Endothelial cell of umbilical vein (primary cell): ENCODE measurements at regions not wholly inside any gene's neighbourhood (a gene's known extent, or its start where the extent isn't known, plus 50 kb on each side); places are given as distances from the start of the nearest gene placed in this dataset.

Source experiments
- BruUV-seq: library from RNA; stranded (reverse); fragments of 400-500 nt; replicated peaks from 2 replicates; lab custom pipeline; 2021; lab: Mats Ljungman, UMichigan
- CTCF ChIA-PET: fragments of 300-600, 350-600 bp; sonication (Branson Sonifier 250); formaldehyde crosslinking; loops from one replicate; lab custom pipeline; 2021; ENCODE audit warnings: antibody characterized with exemption, inconsistent platforms; lab: Charles Lee
- POLR2A ChIA-PET: fragments of 300-600, 350-600 bp; sonication (Branson Sonifier 250); formaldehyde crosslinking; loops from one replicate; lab custom pipeline; 2021; ENCODE audit warnings: antibody characterized with exemption, inconsistent platforms; lab: Charles Lee
- DNase-seq: peaks from one replicate; pipeline ENCODE4 v3.0.0-alpha.2; 2011; ENCODE audit warnings: low read depth, low spot score
- FAIRE-seq: peaks from 2 replicates; lab custom pipeline; 2011; peaks lifted over from hg19 to GRCh38; lab: Jason Lieb, UNC
- H2AFZ ChIP-seq: 2 replicates; pipeline ENCODE4 v1.6.0; 2012; ENCODE audit warnings: low read depth, low read length, control low read depth, inconsistent platforms
- H3K27ac ChIP-seq: 2 replicates; pipeline ENCODE4 v1.5.1; 2011; ENCODE audit warnings: low read depth, mild to moderate bottlenecking, control low read depth, low read length, moderate library complexity; ENCODE audit not compliant: insufficient read depth
- H3K27me3 ChIP-seq, 2 experiments: 2 replicates each; pipeline versions ENCODE4 v1.6.0 to v1.6.1; 2011; ENCODE audit warnings: low read length in 2 of 2, mixed read lengths in 1 of 2; ENCODE audit not compliant: control insufficient read depth in 2 of 2, insufficient read depth in 2 of 2
- H3K36me3 ChIP-seq, 2 experiments: 2 replicates in 1 of 2; 3 replicates in 1 of 2; pipeline ENCODE4 v1.5.1; 2011; ENCODE audit warnings: low read length in 2 of 2, mild to moderate bottlenecking in 1 of 2, moderate library complexity in 1 of 2; ENCODE audit not compliant: control insufficient read depth in 2 of 2, insufficient read depth in 2 of 2; ENCODE audit errors: extremely low read depth in 1 of 2
- H3K4me1 ChIP-seq: 3 replicates; pipeline ENCODE4 v1.5.1; 2011; ENCODE audit warnings: mild to moderate bottlenecking, low read length; ENCODE audit not compliant: control insufficient read depth, insufficient read depth; ENCODE audit errors: extremely low read depth
- H3K4me2 ChIP-seq: 2 replicates; pipeline ENCODE4 v1.6.1; 2011; ENCODE audit warnings: low read length, control low read depth, mixed read lengths; ENCODE audit not compliant: insufficient read depth
- H3K4me3 ChIP-seq, 3 experiments: fragments of 200-600 bp in 1 of 3; sonication (generic), shearing (Covaris generic) in 1 of 3; replicated peaks in 1 of 3; 2 replicates each; pipeline ENCODE4 v1.5.1; 2011 to 2016; ENCODE audit warnings: control low read depth in 3 of 3, low read length in 3 of 3, mild to moderate bottlenecking in 2 of 3, inconsistent platforms in 1 of 3, low read depth in 1 of 3, moderate library complexity in 1 of 3; ENCODE audit not compliant: insufficient read depth in 1 of 3
- H3K79me2 ChIP-seq: 2 replicates; pipeline ENCODE4 v1.6.0; 2012; ENCODE audit warnings: low read length, inconsistent platforms; ENCODE audit not compliant: control insufficient read depth, insufficient read depth
- H3K9ac ChIP-seq: replicated peaks from 2 replicates; pipeline ENCODE3; 2011; ENCODE audit warnings: low read length, control low read depth; ENCODE audit not compliant: insufficient read depth; ENCODE audit errors: extremely low read depth
- H3K9me1 ChIP-seq: replicated peaks from 3 replicates; pipeline ENCODE4 v1.6.0; 2011; ENCODE audit warnings: mild to moderate bottlenecking, low read length; ENCODE audit not compliant: control insufficient read depth, insufficient read depth; ENCODE audit errors: extremely low read depth
- H3K9me3 ChIP-seq: replicated peaks from 2 replicates; pipeline ENCODE4 v1.5.1; 2012; ENCODE audit warnings: low read length, inconsistent platforms; ENCODE audit not compliant: control insufficient read depth, insufficient read depth
- H4K20me1 ChIP-seq: replicated peaks from 2 replicates; pipeline ENCODE3; 2011; ENCODE audit warnings: mild to moderate bottlenecking, low read length; ENCODE audit not compliant: control insufficient read depth, insufficient read depth; ENCODE audit errors: extremely low read depth
- EZH2 ChIP-seq: IDR thresholded peaks from 2 replicates; pipeline ENCODE4 v1.6.1; 2012; ENCODE audit warnings: borderline replicate concordance, low read depth, mild to moderate bottlenecking, moderate library complexity, low read length, inconsistent platforms; ENCODE audit not compliant: severe bottlenecking
- FOS ChIP-seq: IDR thresholded peaks from 2 replicates; pipeline ENCODE4 v1.6.1; 2011; ENCODE audit warnings: mild to moderate bottlenecking, low read length, moderate library complexity, borderline replicate concordance; ENCODE audit not compliant: insufficient read depth
- GATA2 ChIP-seq: IDR thresholded peaks from 2 replicates; pipeline ENCODE4 v1.7.0; 2011; ENCODE audit warnings: low read depth, mild to moderate bottlenecking, moderate library complexity, mixed read lengths, low read length; ENCODE audit not compliant: insufficient read length, insufficient read depth
- JUN ChIP-seq: IDR thresholded peaks from 2 replicates; pipeline ENCODE4 v1.6.1; 2011; ENCODE audit warnings: borderline replicate concordance, low read depth; ENCODE audit not compliant: insufficient read length, insufficient read depth
- MYC ChIP-seq: IDR thresholded peaks from one replicate; pipeline ENCODE4 v1.6.1; 2011; ENCODE audit warnings: mild to moderate bottlenecking, low read depth, low read length
- POLR2A ChIP-seq: IDR thresholded peaks from 2 replicates; pipeline ENCODE4 v1.6.1; 2012; ENCODE audit warnings: low read depth, mild to moderate bottlenecking, control low read depth, low read length
- POLR2AphosphoS5 ChIP-seq: IDR thresholded peaks from 2 replicates; pipeline ENCODE4 v1.6.1; 2012; ENCODE audit warnings: low read depth, mild to moderate bottlenecking, control low read depth, low read length, moderate library complexity; ENCODE audit not compliant: insufficient read depth
- dilution Hi-C: fragments of 300-500 bp; cut with MboI; formaldehyde crosslinking; loops from one replicate; pipeline ENCODE4 v1.15.0; 2019; ENCODE audit warnings: low sequenced_read_pairs; ENCODE audit not compliant: extremely low pct_ligation_motif_present
- intact Hi-C: fragments of 100-400 bp; cut with micrococcal nuclease; formaldehyde crosslinking; loops from one replicate; pipeline ENCODE4 v1.10.0; 2022
- TF ChIP-seq, protein P1 (sequence below), 2 donors: IDR thresholded peaks; 1 replicate in 1 of 2; 2 replicates in 1 of 2; pipeline ENCODE4 v1.5.1; 2011; ENCODE audit warnings: low read length in 2 of 2, mild to moderate bottlenecking in 2 of 2, moderate library complexity in 2 of 2, control low read depth in 1 of 2, inconsistent platforms in 1 of 2, low read depth in 1 of 2; ENCODE audit not compliant: insufficient read depth in 1 of 2; ENCODE audit errors: extremely low read depth in 1 of 2
- TF ChIP-seq, protein P2 (sequence below): IDR thresholded peaks from 2 replicates; pipeline ENCODE4 v1.6.1; 2011; ENCODE audit not compliant: insufficient read depth, insufficient read length

DNA sequence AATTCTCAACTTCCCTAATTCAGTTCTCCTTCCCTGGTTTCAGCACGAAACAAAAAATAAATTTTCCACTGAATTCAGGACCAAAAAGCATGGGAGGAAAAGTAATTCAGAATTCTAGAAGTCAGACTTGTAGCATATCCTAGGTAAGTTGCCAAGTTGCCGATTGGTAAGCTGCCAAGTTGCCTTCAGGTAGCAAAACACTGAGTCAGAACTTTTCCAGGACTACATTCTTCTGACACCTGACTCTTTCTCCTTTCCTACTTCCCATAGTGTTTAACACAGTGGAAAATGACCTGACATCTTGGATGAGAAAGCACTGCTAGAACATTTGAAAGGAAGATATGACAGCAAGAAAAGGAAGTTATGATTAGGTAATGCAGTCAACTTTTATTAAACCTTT is 322.8 kb downstream of the SPATA17 start:
- no peak for DNase-seq
- H3K9me3 ChIP-seq, result no peaks in the 10 kb centered on the region
- no peak overlapping the region for H3K27ac ChIP-seq
- dilution Hi-C loops, result no loop called here
- H4K20me1 ChIP-seq, result no peaks in the 10 kb centered on the region
- no peak overlapping the region for H3K4me2 ChIP-seq
- intact Hi-C loops, result no loop called here
- H3K4me1 ChIP-seq, result no peaks in the 10 kb centered on the region
- no peak overlapping the region for H3K4me3 ChIP-seq
- no peak overlapping the region for H2AFZ ChIP-seq
- ChIA-PET POLR2A (no interaction called here), CTCF (no interaction called here)
- TF ChIP-seq, protein P1, sequence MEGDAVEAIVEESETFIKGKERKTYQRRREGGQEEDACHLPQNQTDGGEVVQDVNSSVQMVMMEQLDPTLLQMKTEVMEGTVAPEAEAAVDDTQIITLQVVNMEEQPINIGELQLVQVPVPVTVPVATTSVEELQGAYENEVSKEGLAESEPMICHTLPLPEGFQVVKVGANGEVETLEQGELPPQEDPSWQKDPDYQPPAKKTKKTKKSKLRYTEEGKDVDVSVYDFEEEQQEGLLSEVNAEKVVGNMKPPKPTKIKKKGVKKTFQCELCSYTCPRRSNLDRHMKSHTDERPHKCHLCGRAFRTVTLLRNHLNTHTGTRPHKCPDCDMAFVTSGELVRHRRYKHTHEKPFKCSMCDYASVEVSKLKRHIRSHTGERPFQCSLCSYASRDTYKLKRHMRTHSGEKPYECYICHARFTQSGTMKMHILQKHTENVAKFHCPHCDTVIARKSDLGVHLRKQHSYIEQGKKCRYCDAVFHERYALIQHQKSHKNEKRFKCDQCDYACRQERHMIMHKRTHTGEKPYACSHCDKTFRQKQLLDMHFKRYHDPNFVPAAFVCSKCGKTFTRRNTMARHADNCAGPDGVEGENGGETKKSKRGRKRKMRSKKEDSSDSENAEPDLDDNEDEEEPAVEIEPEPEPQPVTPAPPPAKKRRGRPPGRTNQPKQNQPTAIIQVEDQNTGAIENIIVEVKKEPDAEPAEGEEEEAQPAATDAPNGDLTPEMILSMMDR (IDR thresholded peaks at IDR 0.05; ENCODE audit: extremely low read depth in 1 of 2, insufficient read depth in 1 of 2, low read depth in 1 of 2, low read length in 2 of 2), result no peak
- H3K9me1 ChIP-seq, result no peaks in the 10 kb centered on the region
- no peaks in the 10 kb centered on the region for H3K36me3 ChIP-seq
- no peaks in the 10 kb centered on the region for H3K79me2 ChIP-seq
- no TSS peak for BruUV-seq
- FAIRE-seq, result no peak
- no peaks in the 10 kb centered on the region for H3K27me3 ChIP-seq
- H3K9ac ChIP-seq, result no peak overlapping the region

DNA sequence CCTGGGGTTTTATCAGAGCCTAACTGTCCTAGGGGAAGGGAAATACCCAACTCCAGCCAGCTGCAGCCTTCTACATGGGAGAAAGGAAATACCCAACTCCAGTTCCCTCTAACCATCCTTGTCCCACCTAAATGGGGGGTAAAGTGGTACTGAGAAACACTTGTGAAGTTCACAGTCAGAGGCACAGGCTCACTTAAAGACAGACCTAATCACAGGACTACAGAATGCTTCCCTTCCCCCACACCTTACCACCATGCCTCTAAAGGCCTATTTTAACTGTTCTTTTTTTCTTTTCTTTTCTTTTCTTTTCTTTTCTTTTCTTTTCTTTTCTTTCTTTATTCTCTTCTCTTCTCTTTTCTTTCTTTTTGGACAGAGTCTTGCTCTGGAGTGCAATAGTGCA is 324.6 kb downstream of the SPATA17 start:
- Histone ChIP-seq H3K4me1 (no peaks in the 10 kb centered on the region), H4K20me1 (no peaks in the 10 kb centered on the region), H3K27me3 (no peaks in the 10 kb centered on the region), H3K27ac (no peak overlapping the region), H3K9me3 (no peaks in the 10 kb centered on the region), H3K36me3 (no peaks in the 10 kb centered on the region), H3K4me3 (no peak overlapping the region), H3K9me1 (no peaks in the 10 kb centered on the region), H3K4me2 (no peak overlapping the region), H3K79me2 (no peaks in the 10 kb centered on the region), H3K9ac (no peak overlapping the region), H2AFZ (no peak overlapping the region)
- dilution Hi-C loops, result no loop called here
- ChIA-PET CTCF (no interaction called here), POLR2A (no interaction called here)
- intact Hi-C loops, result no loop called here
- TF ChIP-seq GATA2 (no peak), POLR2AphosphoS5 (no peak), JUN (no peak), MYC (no peak), FOS (no peak), EZH2 (no peak), POLR2A (no peak)
- TF ChIP-seq, protein P1 (IDR thresholded peaks at IDR 0.05; ENCODE audit: extremely low read depth in 1 of 2, insufficient read depth in 1 of 2, low read depth in 1 of 2, low read length in 2 of 2), result no peak
- TF ChIP-seq, protein P2, sequence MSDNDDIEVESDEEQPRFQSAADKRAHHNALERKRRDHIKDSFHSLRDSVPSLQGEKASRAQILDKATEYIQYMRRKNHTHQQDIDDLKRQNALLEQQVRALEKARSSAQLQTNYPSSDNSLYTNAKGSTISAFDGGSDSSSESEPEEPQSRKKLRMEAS, result no peak
- no TSS peak for BruUV-seq
- FAIRE-seq (no peak), DNase-seq (no peak)
